NCI-H1417 (cell line): ENCODE measurements at regions not wholly inside any gene's neighbourhood (a gene's known extent, or its start where the extent isn't known, plus 50 kb on each side); places are given as distances from the start of the nearest gene placed in this dataset.
"Not testable (repeated sequence)": the region's sequence is repeated elsewhere in the genome, so short reads cannot be mapped to it uniquely, and the experiment has no call there.

ENCODE experiments used
- DNase-seq, 3 experiments: peaks; one replicate each; lab custom pipeline; 2025; lab: John Stamatoyannopoulos, UW

GRCh38 chr4:135921081-135921480 lies 1611.2 kb downstream of the PCDH18 start:
- DNase-seq = no peak

GRCh38 chr4:135917011-135917410 lies 1615.3 kb downstream of the PCDH18 start:
- DNase-seq = no peak

GRCh38 chr4:135900956-135901355 lies 1631.3 kb downstream of the PCDH18 start:
- DNase-seq = no peak

- not testable (repeated sequence) for DNase-seq
These were observed 1662.7 kb upstream of the PABPC4L start for GRCh38 chr4:135864304-135864703.

- no peak for DNase-seq
These were observed 1639.2 kb upstream of the PABPC4L start for GRCh38 chr4:135840781-135841180.

- DNase-seq = no peak
These were observed 1638.1 kb upstream of the PABPC4L start for GRCh38 chr4:135839712-135840111.

GRCh38 chr4:135838889-135839288 lies 1637.3 kb upstream of the PABPC4L start:
- DNase-seq = peak in 2 of 3 experiments; percentile 12 to 67

- no peak for DNase-seq
These were observed 1632.9 kb upstream of the PABPC4L start for GRCh38 chr4:135834471-135834870.

- no peak for DNase-seq
These were observed 1631.9 kb upstream of the PABPC4L start for GRCh38 chr4:135833529-135833928.

GRCh38 chr4:135824759-135825296 lies 1623.2 kb upstream of the PABPC4L start:
- no peak for DNase-seq

- no peak for DNase-seq
These were observed 1603.2 kb upstream of the PABPC4L start for GRCh38 chr4:135804785-135805184.

- DNase-seq = peak in 1 of 3 experiments; percentile 3
These were observed 1575.8 kb upstream of the PABPC4L start for GRCh38 chr4:135777361-135777760.

GRCh38 chr4:135775909-135776308 lies 1574.3 kb upstream of the PABPC4L start:
- peak in 1 of 3 experiments; percentile 21 for DNase-seq

- DNase-seq = no peak
These were observed 1568.9 kb upstream of the PABPC4L start for GRCh38 chr4:135770505-135770904.

- no peak for DNase-seq
These were observed 1543.3 kb upstream of the PABPC4L start for GRCh38 chr4:135744928-135745327.

GRCh38 chr4:135741583-135741982 lies 1540.0 kb upstream of the PABPC4L start:
- DNase-seq = peak in 1 of 3 experiments; percentile 42

- DNase-seq = no peak
These were observed 1537.8 kb upstream of the PABPC4L start for GRCh38 chr4:135739354-135739753.

- no peak for DNase-seq
These were observed 1533.9 kb upstream of the PABPC4L start for GRCh38 chr4:135735512-135735911.

- DNase-seq = no peak
These were observed 1530.9 kb upstream of the PABPC4L start for GRCh38 chr4:135732448-135732847.

- no peak for DNase-seq
These were observed 1530.1 kb upstream of the PABPC4L start for GRCh38 chr4:135731682-135732081.

GRCh38 chr4:135724421-135724820 lies 1522.8 kb upstream of the PABPC4L start:
- DNase-seq = no peak

GRCh38 chr4:135718019-135718418 lies 1516.4 kb upstream of the PABPC4L start:
- DNase-seq = no peak

GRCh38 chr4:135705343-135705742 lies 1503.8 kb upstream of the PABPC4L start:
- DNase-seq = no peak

- peak in 2 of 3 experiments; percentile 12 to 88 for DNase-seq
These were observed 1492.5 kb upstream of the PABPC4L start for GRCh38 chr4:135694066-135694465.
